Astrocyte (in vitro differentiated cells and primary cell): ENCODE measurements at regions not wholly inside any gene's neighbourhood (a gene's known extent, or its start where the extent isn't known, plus 50 kb on each side); places are given as distances from the start of the nearest gene placed in this dataset.

ENCODE experiments used
- DNase-seq: peaks from one replicate; pipeline ENCODE4 v3.0.0-alpha.2; 2010; ENCODE audit warnings: low read depth
- FAIRE-seq: peaks from 2 replicates; lab custom pipeline; 2011; peaks lifted over from hg19 to GRCh38; lab: Jason Lieb, UNC
- H2AFZ ChIP-seq: 2 replicates; pipeline ENCODE4 v1.6.0; 2012; ENCODE audit warnings: low read depth, low read length, inconsistent platforms
- H3K27ac ChIP-seq: 2 replicates; pipeline ENCODE4 v1.5.1; 2011; ENCODE audit warnings: low read depth, low read length, inconsistent platforms
- H3K27me3 ChIP-seq: 2 replicates; pipeline ENCODE4 v1.6.0; 2011; ENCODE audit warnings: low read length, inconsistent platforms; ENCODE audit not compliant: insufficient read depth
- H3K36me3 ChIP-seq: 2 replicates; pipeline ENCODE4 v1.5.1; 2011; ENCODE audit warnings: low read length, inconsistent platforms; ENCODE audit not compliant: insufficient read depth
- H3K4me1 ChIP-seq: 2 replicates; pipeline ENCODE4 v1.5.1; 2011; ENCODE audit warnings: low read length, inconsistent platforms; ENCODE audit not compliant: insufficient read depth
- H3K4me2 ChIP-seq: 2 replicates; pipeline ENCODE4 v1.6.0; 2012; ENCODE audit warnings: low read length, inconsistent platforms
- H3K4me3 ChIP-seq: 2 replicates; pipeline ENCODE4 v1.5.1; 2011; ENCODE audit warnings: low read depth, mild to moderate bottlenecking, low read length, inconsistent platforms; ENCODE audit not compliant: insufficient read depth
- H3K79me2 ChIP-seq: 2 replicates; pipeline ENCODE4 v1.6.0; 2012; ENCODE audit warnings: mild to moderate bottlenecking, low read length, inconsistent platforms; ENCODE audit not compliant: insufficient read depth
- H3K9ac ChIP-seq: 2 replicates; pipeline ENCODE4 v1.6.0; 2012; ENCODE audit warnings: mild to moderate bottlenecking, low read length, inconsistent platforms
- H3K9me3 ChIP-seq: 2 replicates; pipeline ENCODE4 v1.5.1; 2012; ENCODE audit warnings: low read depth, mild to moderate bottlenecking, low read length, inconsistent platforms; ENCODE audit not compliant: insufficient read depth
- H4K20me1 ChIP-seq: 2 replicates; pipeline ENCODE4 v1.6.0; 2012; ENCODE audit warnings: low read length, inconsistent platforms; ENCODE audit not compliant: insufficient read depth
- H3K27ac Mint-ChIP-seq: one replicate; pipeline ENCODE4 v1.8.0; 2021; ENCODE audit warnings: mild to moderate bottlenecking, mixed read lengths; ENCODE audit not compliant: unreplicated experiment
- H3K27me3 Mint-ChIP-seq: one replicate; pipeline ENCODE4 v1.8.0; 2021; ENCODE audit warnings: low read depth, mixed read lengths; ENCODE audit not compliant: unreplicated experiment
- H3K36me3 Mint-ChIP-seq: one replicate; pipeline ENCODE4 v1.8.0; 2021; ENCODE audit warnings: low read depth, mixed read lengths; ENCODE audit not compliant: unreplicated experiment
- H3K4me1 Mint-ChIP-seq: one replicate; pipeline ENCODE4 v1.8.0; 2021; ENCODE audit warnings: low read depth, mixed read lengths; ENCODE audit not compliant: unreplicated experiment
- H3K4me3 Mint-ChIP-seq: one replicate; pipeline ENCODE4 v1.8.0; 2021; ENCODE audit warnings: mild to moderate bottlenecking, moderate library complexity, mixed read lengths; ENCODE audit not compliant: unreplicated experiment
- H3K9me3 Mint-ChIP-seq: one replicate; pipeline ENCODE4 v1.8.0; 2021; ENCODE audit warnings: mild to moderate bottlenecking, mixed read lengths; ENCODE audit not compliant: unreplicated experiment
- EZH2 ChIP-seq: IDR thresholded peaks from 2 replicates; pipeline ENCODE4 v1.6.1; 2012; ENCODE audit warnings: mild to moderate bottlenecking, low read length, inconsistent platforms; ENCODE audit not compliant: insufficient read depth
- TF ChIP-seq, protein P1 (sequence below): IDR thresholded peaks from 2 replicates; pipeline ENCODE4 v1.5.1; 2011; ENCODE audit warnings: low read depth, mild to moderate bottlenecking, inconsistent platforms, low read length, moderate library complexity; ENCODE audit not compliant: insufficient read depth

DNA sequence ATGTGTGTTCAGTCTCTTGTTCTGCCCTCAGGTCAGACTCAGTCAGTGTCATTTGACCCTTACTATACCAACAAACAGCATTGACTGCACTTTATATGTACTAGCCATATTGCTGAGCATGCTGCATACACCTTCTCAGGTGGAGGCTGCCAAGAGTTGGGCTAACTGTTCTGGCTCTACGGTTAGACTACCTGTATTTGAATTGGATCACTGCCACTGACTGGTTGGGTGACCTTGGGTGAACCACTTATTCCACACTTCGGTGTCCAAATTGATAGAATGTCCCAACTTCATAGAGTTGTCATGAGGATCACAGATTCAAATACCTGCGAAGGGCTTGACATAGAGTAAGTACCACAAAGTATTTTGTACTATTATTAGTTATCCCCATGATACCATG lies 91.2 kb upstream of the GPR50 start:
- Mint-ChIP-seq H3K27ac (no peak overlapping the region), H3K36me3 (no peaks in the 10 kb centered on the region), H3K4me1 (no peaks in the 10 kb centered on the region), H3K4me3 (no peak overlapping the region), H3K9me3 (no peaks in the 10 kb centered on the region), H3K27me3 (peaks cover 33% of the 10 kb centered on the region)
- FAIRE-seq (peak; percentile 20), DNase-seq (no peak)
- Histone ChIP-seq H3K9me3 (no peaks in the 10 kb centered on the region), H3K27ac (no peak overlapping the region), H3K27me3 (no peaks in the 10 kb centered on the region), H3K4me1 (peaks cover 2% of the 10 kb centered on the region), H4K20me1 (no peaks in the 10 kb centered on the region), H3K79me2 (no peaks in the 10 kb centered on the region), H3K9ac (no peak overlapping the region), H2AFZ (no peak overlapping the region), H3K36me3 (no peaks in the 10 kb centered on the region), H3K4me2 (no peak overlapping the region), H3K4me3 (no peak overlapping the region)
- TF ChIP-seq EZH2 = no peak
- TF ChIP-seq, protein P1, sequence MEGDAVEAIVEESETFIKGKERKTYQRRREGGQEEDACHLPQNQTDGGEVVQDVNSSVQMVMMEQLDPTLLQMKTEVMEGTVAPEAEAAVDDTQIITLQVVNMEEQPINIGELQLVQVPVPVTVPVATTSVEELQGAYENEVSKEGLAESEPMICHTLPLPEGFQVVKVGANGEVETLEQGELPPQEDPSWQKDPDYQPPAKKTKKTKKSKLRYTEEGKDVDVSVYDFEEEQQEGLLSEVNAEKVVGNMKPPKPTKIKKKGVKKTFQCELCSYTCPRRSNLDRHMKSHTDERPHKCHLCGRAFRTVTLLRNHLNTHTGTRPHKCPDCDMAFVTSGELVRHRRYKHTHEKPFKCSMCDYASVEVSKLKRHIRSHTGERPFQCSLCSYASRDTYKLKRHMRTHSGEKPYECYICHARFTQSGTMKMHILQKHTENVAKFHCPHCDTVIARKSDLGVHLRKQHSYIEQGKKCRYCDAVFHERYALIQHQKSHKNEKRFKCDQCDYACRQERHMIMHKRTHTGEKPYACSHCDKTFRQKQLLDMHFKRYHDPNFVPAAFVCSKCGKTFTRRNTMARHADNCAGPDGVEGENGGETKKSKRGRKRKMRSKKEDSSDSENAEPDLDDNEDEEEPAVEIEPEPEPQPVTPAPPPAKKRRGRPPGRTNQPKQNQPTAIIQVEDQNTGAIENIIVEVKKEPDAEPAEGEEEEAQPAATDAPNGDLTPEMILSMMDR = no peak

DNA sequence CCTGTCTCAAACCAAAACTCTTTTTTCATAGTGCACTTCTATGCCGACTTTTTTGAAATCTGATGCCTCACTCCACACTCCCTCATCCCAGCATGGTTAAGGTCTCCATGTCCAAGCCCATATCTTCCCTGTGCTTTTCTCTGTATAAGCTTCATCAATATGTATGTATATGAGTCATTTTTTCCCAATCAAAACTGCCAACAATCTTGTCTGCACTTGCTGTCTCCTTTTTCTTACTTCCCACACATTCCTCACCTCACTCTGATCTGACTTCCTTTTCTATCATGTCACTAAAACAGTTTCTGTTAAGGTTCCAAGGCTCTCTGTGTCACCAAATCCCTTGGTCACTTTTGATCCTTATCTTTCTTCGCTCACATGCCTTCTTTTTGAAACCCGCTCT lies 88.2 kb upstream of the GPR50 start:
- Histone ChIP-seq H3K36me3 (no peaks in the 10 kb centered on the region), H3K27me3 (no peaks in the 10 kb centered on the region), H3K79me2 (no peaks in the 10 kb centered on the region), H3K4me3 (no peak overlapping the region), H2AFZ (no peak overlapping the region), H3K9me3 (no peaks in the 10 kb centered on the region), H3K4me2 (no peak overlapping the region), H3K4me1 (no peaks in the 10 kb centered on the region), H4K20me1 (no peaks in the 10 kb centered on the region), H3K9ac (no peak overlapping the region), H3K27ac (no peak overlapping the region)
- DNase-seq (no peak), FAIRE-seq (peak; percentile 75)
- TF ChIP-seq, protein P1 = no peak
- TF ChIP-seq EZH2 = no peak
- no peaks in the 10 kb centered on the region for H3K4me1 Mint-ChIP-seq
- H3K27ac Mint-ChIP-seq = no peak overlapping the region
- H3K36me3 Mint-ChIP-seq = no peaks in the 10 kb centered on the region
- no peaks in the 10 kb centered on the region for H3K9me3 Mint-ChIP-seq
- H3K4me3 Mint-ChIP-seq = no peak overlapping the region
- H3K27me3 Mint-ChIP-seq = peaks cover 18% of the 10 kb centered on the region

DNA sequence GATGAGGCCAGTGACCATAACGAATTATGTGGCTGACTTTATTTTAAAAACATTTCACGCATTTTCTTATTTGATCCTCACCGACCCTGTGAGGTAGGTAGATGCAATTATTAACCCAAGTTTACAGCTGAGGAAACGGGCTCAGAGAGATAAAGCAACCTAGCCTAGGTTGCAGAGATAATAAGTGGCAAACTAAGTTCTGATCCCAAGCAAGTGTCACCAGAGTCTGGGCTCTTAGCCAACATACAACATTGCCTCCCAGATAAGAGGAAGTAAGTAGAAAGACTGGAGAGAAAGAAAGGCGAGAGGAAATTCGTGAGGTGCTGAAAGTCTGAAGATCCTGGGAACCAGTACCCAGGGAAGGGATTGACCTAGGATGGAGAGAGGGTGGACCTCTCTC lies 77.4 kb upstream of the GPR50 start:
- Histone ChIP-seq H3K27me3 (no peaks in the 10 kb centered on the region), H3K9me3 (no peaks in the 10 kb centered on the region), H3K36me3 (no peaks in the 10 kb centered on the region), H3K4me3 (no peak overlapping the region), H3K4me1 (no peaks in the 10 kb centered on the region), H3K9ac (no peak overlapping the region), H3K27ac (no peak overlapping the region), H3K4me2 (no peak overlapping the region), H3K79me2 (no peaks in the 10 kb centered on the region), H2AFZ (no peak overlapping the region), H4K20me1 (no peaks in the 10 kb centered on the region)
- no peak for DNase-seq
- Mint-ChIP-seq H3K36me3 (peaks cover 2% of the 10 kb centered on the region), H3K4me1 (no peaks in the 10 kb centered on the region), H3K27ac (no peak overlapping the region), H3K9me3 (no peaks in the 10 kb centered on the region), H3K4me3 (no peak overlapping the region), H3K27me3 (peaks cover 15% of the 10 kb centered on the region)
- no peak for FAIRE-seq
- TF ChIP-seq, protein P1 = no peak
- TF ChIP-seq EZH2 = no peak
